Stimulated activated CD8-positive, alpha-beta memory T cell treated with anti-CD3 and anti-CD28 coated beads, Interleukin-15, amount 100 ng/mL, for 48 hours (primary cell): ENCODE measurements at regions not wholly inside any gene's neighbourhood (a gene's known extent, or its start where the extent isn't known, plus 50 kb on each side); places are given as distances from the start of the nearest gene placed in this dataset.

Experiments
- DNase-seq, 2 donors: peaks; one replicate each; pipeline ENCODE4 v3.0.0-alpha.2; 2020; ENCODE audit warnings: low read depth in 2 of 2

GRCh38 chr1:5750186-5751162 lies 241.8 kb downstream of the NPHP4 start:
- DNase-seq, result no peak

DNA sequence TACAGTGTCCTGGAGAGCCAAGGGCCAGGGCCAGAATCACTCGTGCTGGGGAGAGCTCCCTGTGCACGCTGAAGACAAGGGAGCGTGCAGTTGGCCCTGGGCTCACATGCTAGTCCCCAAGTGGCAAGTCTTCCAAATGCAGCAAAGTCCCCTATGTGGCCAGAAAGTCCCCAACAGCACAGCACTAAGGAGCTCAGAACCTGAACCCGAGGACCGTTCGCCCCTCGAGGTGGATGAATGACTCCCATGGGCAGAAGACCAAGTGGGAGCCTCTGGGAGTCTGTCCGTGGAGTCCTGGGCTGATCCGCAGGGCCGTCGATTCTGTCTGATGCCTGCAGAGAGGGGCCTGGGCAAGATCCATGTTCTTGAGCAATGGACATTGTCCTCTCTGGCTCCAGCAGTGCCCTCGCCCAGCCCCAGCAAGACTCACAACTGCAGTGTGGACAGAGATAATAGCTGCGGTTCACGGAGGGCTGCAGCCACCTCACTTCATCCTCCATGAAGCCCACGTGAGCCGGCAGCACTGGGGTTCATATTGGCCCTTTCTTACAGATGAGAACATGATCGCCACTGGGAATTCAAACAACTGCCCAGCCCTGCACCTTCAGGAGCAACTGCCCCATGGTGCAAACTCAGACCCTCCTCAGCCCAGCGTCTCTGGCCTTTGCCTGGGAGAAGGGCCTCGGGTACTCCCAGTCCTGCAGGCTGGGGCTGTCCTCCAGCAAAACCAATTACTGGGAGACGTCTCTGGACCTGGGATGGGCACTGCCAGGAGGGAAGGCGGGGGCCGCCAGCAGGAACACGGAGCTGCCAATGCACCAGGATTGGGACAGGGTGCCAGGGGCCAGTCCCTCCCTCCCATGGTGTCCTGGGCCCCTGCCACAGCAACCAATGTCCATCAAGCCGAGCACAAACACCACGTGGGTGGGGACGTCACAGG lies 243.7 kb downstream of the NPHP4 start:
- DNase-seq, result no peak

DNA sequence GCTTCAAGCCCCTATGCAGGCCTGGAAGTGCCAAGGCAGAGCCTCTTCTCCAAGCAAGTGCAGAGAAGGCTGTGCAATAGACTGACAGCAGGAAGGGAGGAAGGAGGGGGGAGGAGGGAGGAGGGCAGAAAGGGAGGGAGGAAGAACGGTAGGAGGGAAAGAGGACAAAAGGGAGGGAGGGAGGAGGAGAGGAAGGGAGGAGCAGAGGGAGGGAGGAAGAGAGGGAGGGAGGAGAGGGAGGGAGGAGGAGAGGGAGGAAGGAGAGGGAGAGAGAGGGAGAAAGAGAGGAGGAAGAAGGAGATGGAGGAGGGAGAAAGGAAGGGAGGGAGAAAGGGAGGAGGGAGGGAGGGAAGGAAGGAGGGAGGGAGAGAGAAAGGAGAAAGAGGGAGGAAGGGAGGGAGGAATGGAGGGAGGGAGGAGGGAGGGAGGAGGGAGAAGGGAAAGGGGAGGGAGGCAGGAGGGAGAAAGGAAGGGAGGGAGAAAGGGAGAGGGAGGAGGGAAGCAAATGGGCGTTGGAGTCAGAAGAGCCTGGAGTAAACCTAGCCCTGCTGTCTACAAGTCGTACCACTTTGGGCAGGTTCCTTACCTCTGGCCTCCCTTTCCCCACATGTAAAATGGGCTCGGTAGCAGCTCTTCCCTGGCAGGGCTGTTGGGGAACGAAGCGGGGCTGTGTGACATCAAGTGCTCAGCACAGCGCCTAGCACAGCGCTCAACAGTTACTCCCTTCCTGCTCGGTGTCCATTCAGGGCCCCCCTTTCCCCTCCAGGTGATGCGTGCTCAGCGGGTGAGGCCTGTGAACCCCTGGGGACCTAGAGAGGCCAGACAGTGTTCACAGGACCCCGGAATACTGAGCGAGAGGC lies 244.6 kb downstream of the NPHP4 start:
- DNase-seq, result no peak

DNA sequence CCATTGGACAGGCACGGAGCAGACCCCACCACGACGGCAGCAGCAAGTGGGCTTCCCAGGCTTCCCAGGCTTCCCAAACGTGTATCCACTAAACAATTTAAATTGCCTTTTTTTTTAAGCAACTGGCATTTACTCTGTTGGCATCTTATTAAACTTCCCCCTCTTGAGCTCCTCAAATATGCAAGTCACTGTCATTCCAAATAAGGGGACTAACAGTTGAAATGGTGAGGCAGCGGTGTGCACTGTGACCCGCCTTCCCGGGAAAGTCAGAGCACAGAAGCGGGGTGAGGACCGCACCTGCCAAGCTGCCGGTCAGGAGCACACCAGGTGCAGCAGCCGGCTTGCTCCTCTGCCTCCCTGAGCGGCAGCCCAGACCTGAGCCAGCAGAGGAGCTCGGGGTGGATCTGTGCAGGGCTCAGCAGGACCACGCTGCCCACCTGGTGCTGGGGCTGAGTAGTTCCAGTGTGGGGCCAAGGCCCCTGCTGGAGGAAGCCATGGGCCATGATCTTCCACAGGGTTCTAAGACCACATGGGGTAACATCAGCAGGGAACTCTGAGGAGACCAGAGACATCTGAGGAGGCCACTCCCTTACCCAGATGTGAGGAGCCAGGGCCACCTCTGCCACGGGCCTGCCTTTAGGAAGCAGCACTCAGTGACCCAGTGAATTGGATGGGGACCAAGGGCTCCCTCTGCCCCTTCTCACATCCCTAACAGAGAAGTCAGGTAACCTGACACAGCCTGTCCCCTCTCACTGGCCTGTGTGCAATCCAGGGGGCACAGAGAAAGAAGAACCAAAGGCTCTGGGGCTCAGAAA lies 245.4 kb downstream of the NPHP4 start:
- no peak for DNase-seq

DNA sequence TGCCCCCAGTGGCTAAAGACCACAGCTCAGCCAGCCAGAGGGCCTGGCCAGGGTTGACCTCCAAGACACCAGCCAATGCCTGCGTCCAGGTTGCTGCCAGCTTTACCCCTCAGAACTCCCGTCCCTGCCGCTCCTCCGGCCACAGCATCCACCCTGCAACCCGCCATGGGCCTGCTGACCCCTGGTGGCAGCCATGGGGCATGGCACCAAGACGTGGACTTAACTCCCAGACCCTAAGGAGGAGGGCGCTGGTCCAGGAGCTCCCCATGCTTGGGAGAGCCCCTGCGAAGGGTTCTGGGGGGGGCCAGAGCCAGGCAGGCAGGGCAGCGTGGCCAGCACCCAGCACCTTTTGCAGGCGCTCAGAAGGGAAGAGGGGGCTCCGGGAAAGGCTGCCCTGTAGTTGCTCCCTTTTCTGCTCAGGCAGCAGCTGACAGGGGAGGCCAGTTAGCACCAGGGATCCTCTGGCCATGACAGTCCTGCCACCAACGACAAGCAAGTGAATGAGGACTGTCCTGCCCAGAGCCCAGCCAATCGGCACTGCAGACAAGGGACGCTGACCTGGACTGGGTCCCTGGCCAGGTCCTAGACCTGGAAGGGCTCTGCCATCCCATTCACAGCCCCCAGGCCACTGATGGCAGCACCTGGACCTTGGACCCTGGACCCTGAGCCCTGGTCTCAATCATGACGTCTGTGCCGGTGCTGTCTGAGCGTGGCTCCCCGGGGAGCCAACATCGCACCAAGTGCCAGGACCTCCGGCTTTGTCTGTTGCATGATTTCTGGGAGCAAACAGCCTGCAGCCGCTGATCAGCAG lies 246.2 kb downstream of the NPHP4 start:
- peak; percentile 39 to 40 for DNase-seq

GRCh38 chr1:5744911-5745799 lies 247.1 kb downstream of the NPHP4 start:
- no peak for DNase-seq

GRCh38 chr1:5744341-5744740 lies 247.9 kb downstream of the NPHP4 start:
- DNase-seq, result no peak

- no peak for DNase-seq
Observed at GRCh38 chr1:5743435-5744095, 248.7 kb downstream of the NPHP4 start.

DNA sequence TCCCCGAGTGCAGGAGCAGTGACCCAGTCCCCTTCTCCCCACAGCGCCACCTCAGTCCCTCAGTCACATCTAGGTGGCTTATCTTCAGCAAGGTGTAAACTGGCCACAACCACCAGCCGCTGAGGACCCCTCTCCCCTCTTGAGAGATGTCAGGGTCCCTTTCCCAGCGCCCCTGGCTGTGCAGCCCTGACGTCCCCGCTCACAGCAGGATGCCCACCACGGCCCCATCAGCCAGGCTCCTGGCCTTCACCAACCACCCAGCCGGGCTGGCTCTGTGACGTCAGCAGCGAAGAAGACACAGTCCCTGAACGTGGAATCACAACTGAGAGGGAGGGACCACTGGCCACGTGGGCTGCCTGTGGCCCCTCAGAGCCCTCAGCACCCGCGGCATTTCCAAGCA lies 249.4 kb downstream of the NPHP4 start:
- no peak for DNase-seq

GRCh38 chr1:5742032-5742431 lies 250.2 kb downstream of the NPHP4 start:
- no peak for DNase-seq

GRCh38 chr1:5740865-5741860 lies 251.1 kb downstream of the NPHP4 start:
- no peak for DNase-seq

- no peak for DNase-seq
Observed at GRCh38 chr1:5740450-5740849, 251.8 kb downstream of the NPHP4 start.

GRCh38 chr1:5739561-5740078 lies 252.6 kb downstream of the NPHP4 start:
- DNase-seq, result no peak

- no peak for DNase-seq
Observed at GRCh38 chr1:5738911-5739462, 253.2 kb downstream of the NPHP4 start.

GRCh38 chr1:5737081-5737480 lies 255.1 kb downstream of the NPHP4 start:
- no peak for DNase-seq

DNA sequence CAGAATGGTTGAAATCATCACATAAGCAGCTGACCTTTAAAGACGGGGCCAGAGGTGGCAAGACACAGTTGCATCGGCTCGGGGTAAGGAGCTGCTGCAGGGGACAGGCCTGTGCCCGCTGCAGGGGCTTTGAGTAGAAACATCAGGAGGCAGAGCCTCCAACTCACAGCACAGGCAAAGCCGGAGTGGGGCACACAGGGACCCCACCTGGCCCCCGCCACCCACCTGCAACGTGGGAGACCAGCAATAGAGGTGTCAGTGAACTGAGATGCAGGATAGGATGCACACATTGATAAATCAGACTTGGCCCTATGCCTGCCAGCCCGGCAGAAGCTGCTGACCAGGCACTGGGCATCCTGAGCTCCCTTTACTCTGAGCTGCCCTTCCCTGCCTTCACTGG lies 257.2 kb downstream of the NPHP4 start:
- DNase-seq, result no peak
